PC-9 (cell line): ENCODE measurements at regions not wholly inside any gene's neighbourhood (a gene's known extent, or its start where the extent isn't known, plus 50 kb on each side); places are given as distances from the start of the nearest gene placed in this dataset.

Experiments
- BruUV-seq: library from RNA; stranded (reverse); fragments of 400-500 nt; replicated peaks from 2 replicates; lab custom pipeline; 2021; lab: Mats Ljungman, UMichigan
- CTCF ChIA-PET: fragments of 300-600 bp; sonication (Branson Sonifier 250); formaldehyde crosslinking; loops from one replicate; lab custom pipeline; 2022; ENCODE audit warnings: antibody characterized with exemption; lab: Charles Lee
- POLR2A ChIA-PET: fragments of 300-600 bp; sonication (Branson Sonifier 250); formaldehyde crosslinking; loops from one replicate; lab custom pipeline; 2022; ENCODE audit warnings: antibody characterized with exemption; ENCODE audit not compliant: unreplicated experiment; lab: Charles Lee
- DNase-seq, 2 experiments: peaks; one replicate each; pipeline versions ENCODE4 v3.0.0 to v3.0.0-alpha.2; 2015 to 2022; ENCODE audit warnings: mixed read lengths in 1 of 2
- H2AFZ ChIP-seq: fragments of 200-600 bp; sonication (generic); 2 replicates; pipeline ENCODE4 v1.8.1; 2017; ENCODE audit warnings: antibody characterized with exemption
- H3F3A ChIP-seq: fragments of 200-600 bp; sonication (generic); 2 replicates; pipeline ENCODE4 v1.8.1; 2017; ENCODE audit warnings: antibody characterized with exemption, mild to moderate bottlenecking, low read depth; ENCODE audit not compliant: insufficient read depth
- H3K27ac ChIP-seq: fragments of 200-600 bp; sonication (generic); 2 replicates; pipeline ENCODE4 v1.6.1; 2016; ENCODE audit warnings: mixed run types
- H3K27me3 ChIP-seq: fragments of 200-600 bp; sonication (generic); 2 replicates; pipeline ENCODE4 v1.6.1; 2016; ENCODE audit warnings: low read depth, mixed run types; ENCODE audit not compliant: insufficient read depth
- H3K36me3 ChIP-seq: fragments of 200-600 bp; sonication (generic); 2 replicates; pipeline ENCODE4 v1.6.1; 2016; ENCODE audit warnings: low read depth, mixed run types
- H3K4me1 ChIP-seq: fragments of 200-600 bp; sonication (generic); replicated peaks from 2 replicates; pipeline ENCODE4 v1.6.1; 2016; ENCODE audit warnings: mixed run types; ENCODE audit not compliant: insufficient read depth
- H3K4me2 ChIP-seq: fragments of 200-600 bp; sonication (generic); 2 replicates; pipeline ENCODE4 v1.6.1; 2017; ENCODE audit warnings: mixed run types
- H3K4me3 ChIP-seq: fragments of 200-600 bp; sonication (generic); 2 replicates; pipeline ENCODE4 v1.6.1; 2016; ENCODE audit warnings: mixed run types
- H3K79me2 ChIP-seq: fragments of 200-600 bp; sonication (generic); 2 replicates; pipeline ENCODE4 v1.6.1; 2017; ENCODE audit warnings: low read depth, mixed run types
- H3K9me2 ChIP-seq: fragments of 200-600 bp; sonication (generic); 2 replicates; pipeline ENCODE4 v1.8.1; 2017; ENCODE audit warnings: mild to moderate bottlenecking; ENCODE audit not compliant: insufficient read depth
- H3K9me3 ChIP-seq: fragments of 200-600 bp; sonication (generic); 2 replicates; pipeline ENCODE4 v1.8.1; 2016; ENCODE audit warnings: low read depth; ENCODE audit not compliant: insufficient read depth
- H4K20me1 ChIP-seq: fragments of 200-600 bp; sonication (generic); 2 replicates; pipeline ENCODE4 v1.8.1; 2017; ENCODE audit not compliant: insufficient read depth
- EZH2 ChIP-seq: fragments of 200-600 bp; sonication (generic); IDR thresholded peaks from 2 replicates; pipeline ENCODE4 v1.8.0; 2017; ENCODE audit warnings: antibody characterized with exemption, low read depth
- intact Hi-C: fragments of 100-400 bp; cut with micrococcal nuclease; formaldehyde crosslinking; loops from one replicate; pipeline ENCODE4 v1.10.0; 2022; ENCODE audit not compliant: unreplicated experiment
- TF ChIP-seq, protein P1 (sequence below): fragments of 200-600 bp; sonication (generic); conservative IDR thresholded peaks from 2 replicates; pipeline ENCODE4 v1.6.1; 2017; ENCODE audit warnings: mixed run types, antibody characterized with exemption, mild to moderate bottlenecking, moderate library complexity

DNA sequence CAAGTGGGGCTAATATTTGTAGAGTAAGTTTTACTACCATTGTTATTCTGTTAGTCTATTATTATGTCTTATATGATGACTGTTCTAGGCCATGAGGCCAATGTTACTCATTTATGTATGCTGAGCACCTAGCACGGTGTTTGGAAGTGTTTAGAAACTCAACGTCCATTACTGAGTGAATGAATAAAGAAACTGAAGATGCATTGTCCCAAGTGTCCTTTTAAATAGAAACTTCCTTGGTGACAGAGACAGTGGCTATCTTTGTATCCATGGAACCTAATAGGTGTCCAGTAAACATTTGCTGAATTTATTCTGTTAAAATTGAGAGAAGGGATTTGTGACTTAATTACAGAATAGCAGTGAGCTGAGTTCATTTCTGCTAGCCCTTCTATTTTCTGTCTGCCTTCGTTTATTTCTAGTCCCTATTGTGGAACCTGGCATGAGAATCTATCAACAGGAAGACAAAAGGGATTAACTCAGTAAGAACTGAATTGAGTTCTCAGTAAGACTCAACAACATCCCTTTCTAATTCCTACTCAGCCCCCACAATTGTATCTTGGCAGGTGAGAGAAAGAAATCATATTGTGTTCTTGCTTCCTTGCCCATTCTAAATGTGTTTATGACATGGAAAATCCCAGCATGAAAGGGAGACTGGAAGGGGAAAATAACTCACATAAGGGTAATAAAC lies 246.6 kb upstream of the LRRC3B start:
- no peak for DNase-seq
- no TSS peak for BruUV-seq
- no peaks in the 10 kb centered on the region for H3K36me3 ChIP-seq
- no peak overlapping the region for H2AFZ ChIP-seq
- no peaks in the 10 kb centered on the region for H4K20me1 ChIP-seq
- no peaks in the 10 kb centered on the region for H3K27me3 ChIP-seq
- H3K9me2 ChIP-seq: no peaks in the 10 kb centered on the region; the same call in 1 of the 2 replicates
- CTCF ChIA-PET: no interaction called here
- no peak overlapping the region for H3K27ac ChIP-seq
- no peaks in the 10 kb centered on the region for H3K79me2 ChIP-seq
- no peaks in the 10 kb centered on the region for H3K9me3 ChIP-seq
- POLR2A ChIA-PET: no interaction called here
- no peak for TF ChIP-seq EZH2
- TF ChIP-seq, protein P1, sequence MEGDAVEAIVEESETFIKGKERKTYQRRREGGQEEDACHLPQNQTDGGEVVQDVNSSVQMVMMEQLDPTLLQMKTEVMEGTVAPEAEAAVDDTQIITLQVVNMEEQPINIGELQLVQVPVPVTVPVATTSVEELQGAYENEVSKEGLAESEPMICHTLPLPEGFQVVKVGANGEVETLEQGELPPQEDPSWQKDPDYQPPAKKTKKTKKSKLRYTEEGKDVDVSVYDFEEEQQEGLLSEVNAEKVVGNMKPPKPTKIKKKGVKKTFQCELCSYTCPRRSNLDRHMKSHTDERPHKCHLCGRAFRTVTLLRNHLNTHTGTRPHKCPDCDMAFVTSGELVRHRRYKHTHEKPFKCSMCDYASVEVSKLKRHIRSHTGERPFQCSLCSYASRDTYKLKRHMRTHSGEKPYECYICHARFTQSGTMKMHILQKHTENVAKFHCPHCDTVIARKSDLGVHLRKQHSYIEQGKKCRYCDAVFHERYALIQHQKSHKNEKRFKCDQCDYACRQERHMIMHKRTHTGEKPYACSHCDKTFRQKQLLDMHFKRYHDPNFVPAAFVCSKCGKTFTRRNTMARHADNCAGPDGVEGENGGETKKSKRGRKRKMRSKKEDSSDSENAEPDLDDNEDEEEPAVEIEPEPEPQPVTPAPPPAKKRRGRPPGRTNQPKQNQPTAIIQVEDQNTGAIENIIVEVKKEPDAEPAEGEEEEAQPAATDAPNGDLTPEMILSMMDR: no peak
- H3K4me2 ChIP-seq: no peak overlapping the region
- intact Hi-C loops: no loop called here
- H3K4me1 ChIP-seq: no peaks in the 10 kb centered on the region
- H3K4me3 ChIP-seq: no peak overlapping the region
- H3F3A ChIP-seq: no peaks in the 10 kb centered on the region

DNA sequence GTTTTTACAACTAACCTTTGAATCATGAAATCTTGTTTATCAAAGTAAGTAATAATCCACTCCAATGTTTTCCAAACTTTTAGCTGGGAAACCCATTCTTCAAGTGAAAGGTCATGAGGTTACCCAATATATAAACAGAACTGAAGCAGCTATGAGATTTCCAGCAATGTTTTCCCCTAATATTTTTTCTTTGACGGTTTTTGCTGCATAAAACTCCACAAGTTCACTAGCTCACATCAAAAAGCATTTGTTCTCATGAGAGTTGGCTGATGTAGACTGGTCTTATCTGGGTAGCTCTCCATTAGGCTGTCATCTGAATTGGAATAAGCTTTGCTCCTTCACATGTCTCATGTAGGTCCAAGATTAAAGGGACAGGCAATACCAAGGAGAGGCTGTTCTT lies 241.2 kb upstream of the LRRC3B start:
- no peak overlapping the region for H3K4me3 ChIP-seq
- TF ChIP-seq EZH2: no peak
- TF ChIP-seq, protein P1: no peak
- no peak overlapping the region for H3K27ac ChIP-seq
- no peak overlapping the region for H2AFZ ChIP-seq
- H3K36me3 ChIP-seq: no peaks in the 10 kb centered on the region
- no peaks in the 10 kb centered on the region for H3F3A ChIP-seq
- H3K9me3 ChIP-seq: no peaks in the 10 kb centered on the region
- no peak for DNase-seq
- ChIA-PET CTCF (no interaction called here), POLR2A (no interaction called here)
- no peaks in the 10 kb centered on the region for H3K4me1 ChIP-seq
- H3K27me3 ChIP-seq: no peaks in the 10 kb centered on the region
- H3K4me2 ChIP-seq: no peak overlapping the region
- intact Hi-C loops: no loop called here
- H4K20me1 ChIP-seq: no peaks in the 10 kb centered on the region; the same call in 1 of the 2 replicates
- no TSS peak for BruUV-seq
- H3K9me2 ChIP-seq: no peaks in the 10 kb centered on the region
- no peaks in the 10 kb centered on the region for H3K79me2 ChIP-seq

DNA sequence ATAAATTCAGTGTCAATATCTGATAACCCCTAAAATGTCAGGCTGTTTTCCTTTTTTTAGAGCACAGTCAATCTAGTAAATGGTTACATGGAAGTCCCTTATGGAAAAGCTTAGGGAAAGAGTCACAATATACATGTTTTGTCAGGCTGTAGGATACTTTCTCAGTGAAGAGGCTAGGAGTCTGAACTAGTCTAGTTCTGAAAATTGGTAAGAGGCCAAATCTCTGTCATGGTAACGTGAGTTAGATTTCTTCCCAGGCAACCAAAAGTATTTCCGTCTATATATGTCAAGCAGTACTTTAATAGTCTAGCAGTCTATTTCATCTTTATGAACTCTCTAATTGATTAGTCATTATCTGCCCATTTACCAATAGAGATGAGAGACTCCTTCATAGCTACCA lies 215.9 kb upstream of the LRRC3B start:
- intact Hi-C loops: no loop called here
- TF ChIP-seq, protein P1: no peak
- no peak for TF ChIP-seq EZH2
- Histone ChIP-seq H3K9me3 (no peaks in the 10 kb centered on the region), H3K36me3 (no peaks in the 10 kb centered on the region), H3K4me3 (no peak overlapping the region), H3K4me2 (no peak overlapping the region), H3K27ac (no peak overlapping the region), H4K20me1 (no peaks in the 10 kb centered on the region), H3F3A (no peaks in the 10 kb centered on the region), H3K4me1 (no peaks in the 10 kb centered on the region), H2AFZ (no peak overlapping the region), H3K27me3 (no peaks in the 10 kb centered on the region), H3K79me2 (no peaks in the 10 kb centered on the region), H3K9me2 (no peaks in the 10 kb centered on the region)
- ChIA-PET CTCF (no interaction called here), POLR2A (no interaction called here)
- no TSS peak for BruUV-seq
- no peak for DNase-seq
